ENCODE measurements at regions not wholly inside any gene's neighbourhood (a gene's known extent, or its start where the extent isn't known, plus 50 kb on each side); places are given as distances from the start of the nearest gene placed in this dataset.

GRCh38 chr18:29154758-29155725 is 978.1 kb upstream of the CDH2 start:
- no peak overlapping the region for H2AFZ ChIP-seq (ENCODE audit: low read length)
- no peak overlapping the region for H3K9ac ChIP-seq (ENCODE audit: low read depth, low read length, poor library complexity, severe bottlenecking)
- no peaks in the 10 kb centered on the region for H3K9me3 ChIP-seq (ENCODE audit: insufficient read depth, low read depth, low read length)
- H3K9me2 ChIP-seq (replicated peaks; ENCODE audit: low read depth, low read length) = no peaks in the 10 kb centered on the region
- H3K27me3 ChIP-seq (ENCODE audit: insufficient read depth, low read length, poor library complexity, severe bottlenecking) = no peaks in the 10 kb centered on the region
- no peaks in the 10 kb centered on the region for H3K36me3 ChIP-seq (ENCODE audit: insufficient read depth, low read length)
- H3F3A ChIP-seq (ENCODE audit: low read depth) = no peaks in the 10 kb centered on the region
- no peak for TF ChIP-seq EZH2phosphoT487 (IDR thresholded peaks at IDR 0.05; ENCODE audit: borderline replicate concordance)
- H3K4me1 ChIP-seq (ENCODE audit: insufficient read depth, low read length, poor library complexity, severe bottlenecking) = no peaks in the 10 kb centered on the region
- no peak overlapping the region for H3K4me3 ChIP-seq (ENCODE audit: low read length, poor library complexity, severe bottlenecking)
- H4K20me1 ChIP-seq (ENCODE audit: insufficient read depth, low read length, poor library complexity, severe bottlenecking) = no peaks in the 10 kb centered on the region
- no peak overlapping the region for H3K4me2 ChIP-seq (ENCODE audit: low read depth, low read length, poor library complexity, severe bottlenecking)
- H3K79me2 ChIP-seq (ENCODE audit: insufficient read depth, low read length) = no peaks in the 10 kb centered on the region

DNA sequence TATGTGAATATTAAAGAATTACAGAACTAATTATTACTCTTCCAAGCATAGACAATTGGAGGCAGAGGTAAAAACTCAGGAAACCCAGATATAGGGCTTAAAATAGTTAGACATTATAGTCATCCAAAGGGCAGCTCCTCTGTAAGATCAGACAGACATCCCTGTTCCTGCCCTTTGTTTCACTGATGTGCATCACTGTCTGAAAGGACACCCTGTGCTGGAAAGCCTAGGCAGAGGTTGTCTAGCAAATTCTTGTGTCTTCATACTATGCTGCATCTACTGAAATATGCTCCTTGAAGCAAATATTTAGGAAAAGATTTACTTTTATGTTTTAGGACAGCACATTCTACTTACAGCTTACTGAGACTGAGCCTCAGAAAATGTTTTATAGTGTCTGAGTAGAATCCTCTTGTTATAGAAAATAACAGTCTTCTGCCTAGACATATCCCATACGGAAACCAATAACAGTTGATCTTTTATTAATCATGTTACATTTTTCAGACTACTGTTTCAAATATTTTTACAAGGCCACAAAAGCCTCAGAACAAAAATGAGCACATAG is 977.3 kb upstream of the CDH2 start:
- Histone ChIP-seq H2AFZ (ENCODE audit: low read length) (no peak overlapping the region), H3K4me2 (ENCODE audit: low read depth, low read length, poor library complexity, severe bottlenecking) (no peak overlapping the region), H3K36me3 (ENCODE audit: insufficient read depth, low read length) (no peaks in the 10 kb centered on the region), H3F3A (ENCODE audit: low read depth) (no peaks in the 10 kb centered on the region), H3K4me3 (ENCODE audit: low read length, poor library complexity, severe bottlenecking) (no peak overlapping the region), H3K9ac (ENCODE audit: low read depth, low read length, poor library complexity, severe bottlenecking) (no peak overlapping the region), H3K9me2 (replicated peaks; ENCODE audit: low read depth, low read length) (no peaks in the 10 kb centered on the region), H3K9me3 (ENCODE audit: insufficient read depth, low read depth, low read length) (no peaks in the 10 kb centered on the region), H3K4me1 (ENCODE audit: insufficient read depth, low read length, poor library complexity, severe bottlenecking) (no peaks in the 10 kb centered on the region), H3K79me2 (ENCODE audit: insufficient read depth, low read length) (no peaks in the 10 kb centered on the region), H4K20me1 (ENCODE audit: insufficient read depth, low read length, poor library complexity, severe bottlenecking) (no peaks in the 10 kb centered on the region), H3K27me3 (ENCODE audit: insufficient read depth, low read length, poor library complexity, severe bottlenecking) (no peaks in the 10 kb centered on the region)
- no peak for TF ChIP-seq EZH2phosphoT487 (IDR thresholded peaks at IDR 0.05; ENCODE audit: borderline replicate concordance)
- TF ChIP-seq, protein P1, sequence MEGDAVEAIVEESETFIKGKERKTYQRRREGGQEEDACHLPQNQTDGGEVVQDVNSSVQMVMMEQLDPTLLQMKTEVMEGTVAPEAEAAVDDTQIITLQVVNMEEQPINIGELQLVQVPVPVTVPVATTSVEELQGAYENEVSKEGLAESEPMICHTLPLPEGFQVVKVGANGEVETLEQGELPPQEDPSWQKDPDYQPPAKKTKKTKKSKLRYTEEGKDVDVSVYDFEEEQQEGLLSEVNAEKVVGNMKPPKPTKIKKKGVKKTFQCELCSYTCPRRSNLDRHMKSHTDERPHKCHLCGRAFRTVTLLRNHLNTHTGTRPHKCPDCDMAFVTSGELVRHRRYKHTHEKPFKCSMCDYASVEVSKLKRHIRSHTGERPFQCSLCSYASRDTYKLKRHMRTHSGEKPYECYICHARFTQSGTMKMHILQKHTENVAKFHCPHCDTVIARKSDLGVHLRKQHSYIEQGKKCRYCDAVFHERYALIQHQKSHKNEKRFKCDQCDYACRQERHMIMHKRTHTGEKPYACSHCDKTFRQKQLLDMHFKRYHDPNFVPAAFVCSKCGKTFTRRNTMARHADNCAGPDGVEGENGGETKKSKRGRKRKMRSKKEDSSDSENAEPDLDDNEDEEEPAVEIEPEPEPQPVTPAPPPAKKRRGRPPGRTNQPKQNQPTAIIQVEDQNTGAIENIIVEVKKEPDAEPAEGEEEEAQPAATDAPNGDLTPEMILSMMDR (conservative IDR thresholded peaks at IDR 0.05; ENCODE audit: low read length) = no peak

- no peak overlapping the region for H3K9ac ChIP-seq (ENCODE audit: low read depth, low read length, poor library complexity, severe bottlenecking)
- H3K4me1 ChIP-seq (ENCODE audit: insufficient read depth, low read length, poor library complexity, severe bottlenecking) = no peaks in the 10 kb centered on the region
- no peak overlapping the region for H2AFZ ChIP-seq (ENCODE audit: low read length)
- no peaks in the 10 kb centered on the region for H3K9me3 ChIP-seq (ENCODE audit: insufficient read depth, low read depth, low read length)
- no peaks in the 10 kb centered on the region for H3K9me2 ChIP-seq (replicated peaks; ENCODE audit: low read depth, low read length)
- H3F3A ChIP-seq (ENCODE audit: low read depth) = no peaks in the 10 kb centered on the region
- no peaks in the 10 kb centered on the region for H3K27me3 ChIP-seq (ENCODE audit: insufficient read depth, low read length, poor library complexity, severe bottlenecking)
- no peak overlapping the region for H3K4me2 ChIP-seq (ENCODE audit: low read depth, low read length, poor library complexity, severe bottlenecking)
- no peaks in the 10 kb centered on the region for H3K36me3 ChIP-seq (ENCODE audit: insufficient read depth, low read length)
- no peaks in the 10 kb centered on the region for H3K79me2 ChIP-seq (ENCODE audit: insufficient read depth, low read length)
- H3K4me3 ChIP-seq (ENCODE audit: low read length, poor library complexity, severe bottlenecking) = no peak overlapping the region
- TF ChIP-seq, protein P1 (conservative IDR thresholded peaks at IDR 0.05; ENCODE audit: low read length) = no peak
- TF ChIP-seq EZH2phosphoT487 (IDR thresholded peaks at IDR 0.05; ENCODE audit: borderline replicate concordance) = no peak
- H4K20me1 ChIP-seq (ENCODE audit: insufficient read depth, low read length, poor library complexity, severe bottlenecking) = no peaks in the 10 kb centered on the region
Measured at GRCh38 chr18:29153091-29153490, 976.2 kb upstream of the CDH2 start.
